AG04449 (cell line): ENCODE measurements at regions not wholly inside any gene's neighbourhood (a gene's known extent, or its start where the extent isn't known, plus 50 kb on each side); places are given as distances from the start of the nearest gene placed in this dataset.

Source experiments
- CTCF ChIA-PET: fragments of 350-600 bp; formaldehyde crosslinking; extraction: SDS; loops from one replicate; lab custom pipeline; 2021; ENCODE audit warnings: antibody characterized with exemption; lab: Yijun Ruan, JAX
- POLR2A ChIA-PET: fragments of 400-600, 350-600 bp; formaldehyde crosslinking; extraction: SDS; loops from one replicate; lab custom pipeline; 2020; ENCODE audit warnings: antibody characterized with exemption, inconsistent platforms; lab: Yijun Ruan, JAX
- DNase-seq: peaks from one replicate; pipeline ENCODE4 v3.0.0-alpha.2; 2010; ENCODE audit warnings: low read depth, low spot score
- H3K4me3 ChIP-seq: 2 replicates; pipeline ENCODE4 v1.5.1; 2011; ENCODE audit warnings: low read depth, mild to moderate bottlenecking, control low read depth, low read length
- TF ChIP-seq, protein P1 (sequence below): IDR thresholded peaks from one replicate; pipeline ENCODE4 v1.5.1; 2011; ENCODE audit warnings: mild to moderate bottlenecking, moderate library complexity, low read length, control low read depth, inconsistent platforms; ENCODE audit not compliant: insufficient read depth; ENCODE audit errors: missing control alignments

DNA sequence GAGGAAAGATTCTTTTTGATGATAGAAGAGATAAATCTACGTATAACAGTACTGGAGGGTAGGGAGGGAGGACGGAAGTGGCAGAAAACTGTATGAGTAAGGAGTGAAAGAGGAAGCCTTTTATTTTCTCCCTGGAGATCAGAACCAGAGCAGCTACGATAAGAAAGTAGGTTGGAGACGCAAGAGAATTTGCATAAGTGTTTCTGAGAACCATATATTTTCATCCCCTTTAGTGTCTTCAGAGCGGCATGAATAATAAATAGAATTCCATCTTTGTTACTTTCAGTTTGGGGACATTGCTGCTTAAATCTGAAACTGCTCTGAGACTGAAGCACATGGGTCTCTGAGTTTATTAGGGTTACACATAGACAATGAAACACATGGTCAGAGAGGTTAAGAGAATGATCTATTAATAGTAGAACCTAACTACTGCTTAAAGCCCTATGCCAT, 230.2 kb upstream of the TNP1 start:
- H3K4me3 ChIP-seq, result peak overlapping the region; percentile 6; the same call in 1 of the 2 replicates
- DNase-seq, result no peak
- ChIA-PET CTCF (interaction anchor here (0.9 to 1.2 kb wide), 3 partner anchors 9 to 416 kb away, joined by 3 read pairs; no protein-coding TSS in a partner anchor), POLR2A (no interaction called here)
- TF ChIP-seq, protein P1, sequence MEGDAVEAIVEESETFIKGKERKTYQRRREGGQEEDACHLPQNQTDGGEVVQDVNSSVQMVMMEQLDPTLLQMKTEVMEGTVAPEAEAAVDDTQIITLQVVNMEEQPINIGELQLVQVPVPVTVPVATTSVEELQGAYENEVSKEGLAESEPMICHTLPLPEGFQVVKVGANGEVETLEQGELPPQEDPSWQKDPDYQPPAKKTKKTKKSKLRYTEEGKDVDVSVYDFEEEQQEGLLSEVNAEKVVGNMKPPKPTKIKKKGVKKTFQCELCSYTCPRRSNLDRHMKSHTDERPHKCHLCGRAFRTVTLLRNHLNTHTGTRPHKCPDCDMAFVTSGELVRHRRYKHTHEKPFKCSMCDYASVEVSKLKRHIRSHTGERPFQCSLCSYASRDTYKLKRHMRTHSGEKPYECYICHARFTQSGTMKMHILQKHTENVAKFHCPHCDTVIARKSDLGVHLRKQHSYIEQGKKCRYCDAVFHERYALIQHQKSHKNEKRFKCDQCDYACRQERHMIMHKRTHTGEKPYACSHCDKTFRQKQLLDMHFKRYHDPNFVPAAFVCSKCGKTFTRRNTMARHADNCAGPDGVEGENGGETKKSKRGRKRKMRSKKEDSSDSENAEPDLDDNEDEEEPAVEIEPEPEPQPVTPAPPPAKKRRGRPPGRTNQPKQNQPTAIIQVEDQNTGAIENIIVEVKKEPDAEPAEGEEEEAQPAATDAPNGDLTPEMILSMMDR, result no peak

DNA sequence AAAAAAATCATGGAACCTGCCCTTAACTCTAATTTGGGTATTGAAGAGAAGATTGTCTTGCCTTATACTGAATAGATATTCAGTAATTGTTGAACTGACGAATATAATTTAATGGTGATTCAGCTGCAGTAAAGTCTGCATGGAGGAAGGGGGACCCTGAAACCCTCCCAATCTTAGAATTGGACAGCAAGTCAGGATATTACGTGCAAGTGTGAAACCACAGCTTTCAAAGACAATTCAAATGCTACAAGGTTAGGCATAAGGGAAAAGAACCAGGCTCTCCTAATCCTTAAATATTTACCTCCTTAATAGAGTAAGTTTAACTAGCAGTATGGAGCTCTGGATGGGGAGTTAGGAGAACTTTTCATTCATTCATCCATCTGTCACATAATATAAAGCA, 226.9 kb upstream of the TNP1 start:
- POLR2A ChIA-PET, result interaction anchor here (0.7 to 2.0 kb wide), 6 partner anchors 12 to 393 kb away, joined by 3 to 7 read pairs (median 4); partner anchors contain the start of gene IGFBP5
- no peak overlapping the region for H3K4me3 ChIP-seq
- no peak for DNase-seq
- TF ChIP-seq, protein P1, result no peak
- CTCF ChIA-PET, result interaction anchor here (1.3 to 1.7 kb wide), 2 partner anchors 8 to 391 kb away, joined by 3 to 4 read pairs; partner anchors contain the start of gene IGFBP5

DNA sequence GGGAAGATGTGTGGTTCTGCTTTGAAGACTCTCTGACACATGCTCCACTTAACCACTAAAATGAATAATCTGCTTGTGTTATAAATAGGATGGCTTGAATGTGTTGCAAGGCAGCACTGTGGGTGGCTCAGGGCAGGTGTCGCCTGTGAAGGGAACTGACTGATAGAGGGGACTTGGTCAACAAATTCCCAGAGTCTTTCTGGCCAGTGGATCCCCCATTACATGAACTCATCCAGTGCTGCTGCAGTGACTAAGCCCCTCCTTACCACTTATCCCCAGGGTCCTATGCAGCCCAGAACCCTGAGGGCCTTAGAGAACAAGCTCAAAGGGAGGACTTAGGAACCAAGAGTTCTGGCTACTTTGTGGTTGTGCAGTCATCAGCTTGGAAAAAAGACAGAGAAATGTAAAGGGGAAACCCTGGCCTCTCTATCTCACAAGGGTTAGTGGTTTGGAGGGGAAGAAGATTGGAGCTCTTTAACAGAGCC, 226.2 kb upstream of the TNP1 start:
- DNase-seq, result no peak
- POLR2A ChIA-PET, result interaction anchor here (0.7 to 2.0 kb wide), 6 partner anchors 11 to 392 kb away, joined by 3 to 7 read pairs (median 4); partner anchors contain the start of gene IGFBP5
- CTCF ChIA-PET, result interaction anchor here (0.8 to 1.7 kb wide), 3 partner anchors 9 to 391 kb away, joined by 3 to 4 read pairs (median 3); partner anchors contain the start of gene IGFBP5
- TF ChIP-seq, protein P1, result no peak
- H3K4me3 ChIP-seq, result no peak overlapping the region

DNA sequence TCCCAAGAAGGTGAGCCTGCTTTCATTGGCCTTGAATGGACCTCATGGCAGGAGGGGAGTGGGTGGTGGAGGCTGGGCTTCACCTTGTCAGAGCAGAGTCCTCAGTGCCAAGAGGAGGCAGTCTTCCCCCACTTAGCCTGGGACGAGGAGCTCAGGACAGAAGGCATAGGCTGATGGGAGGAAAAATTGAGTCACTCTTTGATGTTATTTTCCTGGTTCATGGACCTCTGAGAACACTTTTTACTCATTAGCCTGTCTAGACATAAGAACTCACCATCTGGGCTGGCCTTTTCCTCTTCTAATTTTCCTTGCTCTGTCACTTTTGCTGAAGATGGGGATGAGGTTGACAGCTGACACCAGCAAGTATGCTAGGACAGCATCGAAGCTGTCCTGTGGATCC, 225.7 kb upstream of the TNP1 start:
- TF ChIP-seq, protein P1, result no peak
- ChIA-PET POLR2A (interaction anchor here (1.3 to 2.0 kb wide), 4 partner anchors 18 to 390 kb away, joined by 4 to 7 read pairs (median 5); partner anchors contain the start of gene IGFBP5), CTCF (interaction anchor here (0.8 to 1.7 kb wide), 3 partner anchors 9 to 390 kb away, joined by 3 to 4 read pairs (median 3); partner anchors contain the start of gene IGFBP5)
- H3K4me3 ChIP-seq, result no peak overlapping the region
- DNase-seq, result no peak

DNA sequence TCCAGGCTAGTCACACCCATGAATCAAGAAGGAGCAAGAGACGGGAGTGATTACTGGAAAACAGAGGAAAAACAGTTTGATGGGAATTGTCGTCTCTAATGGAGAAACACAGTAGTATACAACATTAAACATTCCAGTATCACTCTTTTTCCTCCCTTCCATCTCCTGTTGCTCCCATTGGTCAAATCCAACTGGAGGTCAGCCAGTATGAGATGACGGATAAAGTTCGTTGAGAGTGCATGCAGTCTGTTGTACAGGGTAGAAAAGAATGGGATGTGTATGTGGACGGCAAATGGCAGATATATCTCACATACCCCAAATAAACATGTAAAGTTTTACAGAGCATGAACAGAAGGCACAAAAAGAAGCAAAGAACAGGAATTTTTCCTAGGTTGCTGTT, 221.9 kb upstream of the TNP1 start:
- no peak for DNase-seq
- no peak overlapping the region for H3K4me3 ChIP-seq
- CTCF ChIA-PET, result interaction anchor here (1.1 to 1.4 kb wide), 3 partner anchors 8 to 85 kb away, joined by 3 to 4 read pairs (median 3); no protein-coding TSS in a partner anchor
- TF ChIP-seq, protein P1, result no peak
- POLR2A ChIA-PET, result no interaction called here

DNA sequence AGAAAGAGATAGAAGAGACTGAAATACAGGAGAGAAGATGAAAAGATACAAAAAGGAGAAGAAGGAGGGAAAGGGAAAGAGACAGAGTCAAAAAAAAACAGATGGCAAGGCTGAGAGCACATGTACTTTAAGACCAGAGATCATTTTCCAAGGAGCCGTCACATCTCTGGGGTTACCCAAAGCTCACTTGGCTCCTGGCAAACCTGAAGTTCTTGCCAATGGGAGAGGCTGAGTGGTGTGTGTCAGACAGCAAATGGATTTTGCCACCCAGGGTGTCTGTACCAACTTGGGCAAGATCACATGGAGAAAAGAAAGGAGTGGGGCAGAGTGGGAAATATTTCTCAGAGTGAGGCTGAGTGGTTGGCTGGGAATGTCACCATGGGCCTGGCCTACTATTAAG, 219.3 kb upstream of the TNP1 start:
- no peak overlapping the region for H3K4me3 ChIP-seq
- CTCF ChIA-PET, result no interaction called here
- POLR2A ChIA-PET, result no interaction called here
- DNase-seq, result no peak
- TF ChIP-seq, protein P1, result no peak
